ENCODE measurements at regions not wholly inside any gene's neighbourhood (a gene's known extent, or its start where the extent isn't known, plus 50 kb on each side); places are given as distances from the start of the nearest gene placed in this dataset.
"Not testable (repeated sequence)": the region's sequence is repeated elsewhere in the genome, so short reads cannot be mapped to it uniquely, and the experiment has no call there.

DNA sequence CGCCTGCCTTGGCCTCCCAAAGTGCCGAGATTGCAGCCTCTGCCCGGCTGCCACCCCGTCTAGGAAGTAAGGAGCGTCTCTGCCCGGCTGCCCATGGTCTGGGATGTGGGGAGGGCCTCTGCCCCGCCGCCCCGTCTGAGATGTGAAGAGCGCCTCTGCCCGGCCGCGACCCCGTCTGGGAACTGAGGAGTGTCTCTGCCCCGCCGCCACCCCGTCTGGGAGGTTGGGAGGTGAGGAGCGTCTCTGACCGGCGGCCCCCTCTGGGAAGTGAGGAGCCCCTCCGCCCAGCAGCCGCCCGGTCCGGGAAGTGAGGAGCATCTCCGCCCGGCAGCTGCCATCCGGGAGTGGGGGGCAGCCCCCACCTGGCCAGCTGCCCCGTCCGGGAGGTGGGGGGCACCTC is 699.2 kb upstream of the TMEFF2 start:
- TF ChIP-seq, protein P1, sequence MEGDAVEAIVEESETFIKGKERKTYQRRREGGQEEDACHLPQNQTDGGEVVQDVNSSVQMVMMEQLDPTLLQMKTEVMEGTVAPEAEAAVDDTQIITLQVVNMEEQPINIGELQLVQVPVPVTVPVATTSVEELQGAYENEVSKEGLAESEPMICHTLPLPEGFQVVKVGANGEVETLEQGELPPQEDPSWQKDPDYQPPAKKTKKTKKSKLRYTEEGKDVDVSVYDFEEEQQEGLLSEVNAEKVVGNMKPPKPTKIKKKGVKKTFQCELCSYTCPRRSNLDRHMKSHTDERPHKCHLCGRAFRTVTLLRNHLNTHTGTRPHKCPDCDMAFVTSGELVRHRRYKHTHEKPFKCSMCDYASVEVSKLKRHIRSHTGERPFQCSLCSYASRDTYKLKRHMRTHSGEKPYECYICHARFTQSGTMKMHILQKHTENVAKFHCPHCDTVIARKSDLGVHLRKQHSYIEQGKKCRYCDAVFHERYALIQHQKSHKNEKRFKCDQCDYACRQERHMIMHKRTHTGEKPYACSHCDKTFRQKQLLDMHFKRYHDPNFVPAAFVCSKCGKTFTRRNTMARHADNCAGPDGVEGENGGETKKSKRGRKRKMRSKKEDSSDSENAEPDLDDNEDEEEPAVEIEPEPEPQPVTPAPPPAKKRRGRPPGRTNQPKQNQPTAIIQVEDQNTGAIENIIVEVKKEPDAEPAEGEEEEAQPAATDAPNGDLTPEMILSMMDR (IDR thresholded peaks at IDR 0.05), result not testable (repeated sequence)
- not testable (repeated sequence) for TF ChIP-seq ZFX (IDR thresholded peaks at IDR 0.05; ENCODE audit: borderline replicate concordance)

Data from 22Rv1 (cell line).